ENCODE measurements at regions not wholly inside any gene's neighbourhood (a gene's known extent, or its start where the extent isn't known, plus 50 kb on each side); places are given as distances from the start of the nearest gene placed in this dataset.

DNA sequence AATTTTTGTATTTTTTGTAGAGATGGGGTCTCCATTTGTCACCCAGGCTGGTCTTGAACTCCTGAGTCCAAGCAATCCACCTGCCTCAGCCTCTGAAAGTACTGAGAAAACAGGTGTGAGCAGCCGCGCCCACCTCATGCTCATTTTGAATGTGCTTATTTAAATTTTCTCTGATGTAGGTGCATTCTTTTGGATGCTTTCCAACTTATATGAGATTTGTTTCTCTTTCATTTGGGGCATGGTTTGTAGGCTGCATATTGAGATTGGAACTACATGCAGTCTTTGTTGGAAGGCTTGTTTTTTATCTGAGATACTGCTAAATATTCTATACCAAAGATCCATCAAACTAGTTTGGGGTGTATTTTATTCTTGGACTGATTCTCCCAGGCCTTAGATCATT, 81.0 kb upstream of the IVNS1ABP start:
- TF ChIP-seq, protein P1, sequence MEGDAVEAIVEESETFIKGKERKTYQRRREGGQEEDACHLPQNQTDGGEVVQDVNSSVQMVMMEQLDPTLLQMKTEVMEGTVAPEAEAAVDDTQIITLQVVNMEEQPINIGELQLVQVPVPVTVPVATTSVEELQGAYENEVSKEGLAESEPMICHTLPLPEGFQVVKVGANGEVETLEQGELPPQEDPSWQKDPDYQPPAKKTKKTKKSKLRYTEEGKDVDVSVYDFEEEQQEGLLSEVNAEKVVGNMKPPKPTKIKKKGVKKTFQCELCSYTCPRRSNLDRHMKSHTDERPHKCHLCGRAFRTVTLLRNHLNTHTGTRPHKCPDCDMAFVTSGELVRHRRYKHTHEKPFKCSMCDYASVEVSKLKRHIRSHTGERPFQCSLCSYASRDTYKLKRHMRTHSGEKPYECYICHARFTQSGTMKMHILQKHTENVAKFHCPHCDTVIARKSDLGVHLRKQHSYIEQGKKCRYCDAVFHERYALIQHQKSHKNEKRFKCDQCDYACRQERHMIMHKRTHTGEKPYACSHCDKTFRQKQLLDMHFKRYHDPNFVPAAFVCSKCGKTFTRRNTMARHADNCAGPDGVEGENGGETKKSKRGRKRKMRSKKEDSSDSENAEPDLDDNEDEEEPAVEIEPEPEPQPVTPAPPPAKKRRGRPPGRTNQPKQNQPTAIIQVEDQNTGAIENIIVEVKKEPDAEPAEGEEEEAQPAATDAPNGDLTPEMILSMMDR (conservative IDR thresholded peaks at IDR 0.05; ENCODE audit: low read depth, low read length): no peak
- no peak for TF ChIP-seq EZH2 (IDR thresholded peaks at IDR 0.05; ENCODE audit: low read length, unreplicated experiment)

Data from PC-3 (cell line).